BJ (cell line): ENCODE measurements at regions not wholly inside any gene's neighbourhood (a gene's known extent, or its start where the extent isn't known, plus 50 kb on each side); places are given as distances from the start of the nearest gene placed in this dataset.
A peak's percentile ranks its signal among the peaks of the same experiment; 100 is the strongest.
"Not testable (repeated sequence)": the region's sequence is repeated elsewhere in the genome, so short reads cannot be mapped to it uniquely, and the experiment has no call there.

Source experiments
- CTCF ChIA-PET: fragments of 350-600 bp; formaldehyde crosslinking; extraction: SDS; loops from one replicate; lab custom pipeline; 2021; ENCODE audit warnings: antibody characterized with exemption, inconsistent platforms; lab: Yijun Ruan, JAX
- POLR2A ChIA-PET: fragments of 300-600 bp; sonication (Branson Sonifier 250); formaldehyde crosslinking; extraction: SDS; loops from one replicate; lab custom pipeline; 2021; ENCODE audit warnings: antibody characterized with exemption; lab: Charles Lee
- DNase-seq: peaks from one replicate; pipeline ENCODE4 v3.0.0-alpha.2; 2011; ENCODE audit warnings: low read depth
- H3K27me3 ChIP-seq: 2 replicates; pipeline ENCODE4 v1.6.0; 2011; ENCODE audit warnings: low read length; ENCODE audit not compliant: control insufficient read depth, insufficient read depth
- H3K36me3 ChIP-seq: 2 replicates; pipeline ENCODE4 v1.5.1; 2011; ENCODE audit warnings: low read length; ENCODE audit not compliant: control insufficient read depth, insufficient read depth
- H3K4me3 ChIP-seq: 2 replicates; pipeline ENCODE4 v1.5.1; 2011; ENCODE audit warnings: low read depth, mild to moderate bottlenecking, control low read depth, low read length
- CTCF ChIP-seq: IDR thresholded peaks from 2 replicates; pipeline ENCODE4 v1.5.1; 2011; ENCODE audit warnings: low read depth, mild to moderate bottlenecking, control low read depth, inconsistent platforms, low read length, moderate library complexity; ENCODE audit not compliant: insufficient read depth

GRCh38 chr3:177624528-177625495, 427.5 kb upstream of the TBL1XR1 start:
- no peak for DNase-seq

GRCh38 chr3:177626045-177626444, 428.8 kb upstream of the TBL1XR1 start:
- H3K4me3 ChIP-seq = no peak overlapping the region
- TF ChIP-seq CTCF = no peak
- H3K36me3 ChIP-seq = no peaks in the 10 kb centered on the region
- DNase-seq = no peak
- CTCF ChIA-PET = no interaction called here
- no peaks in the 10 kb centered on the region for H3K27me3 ChIP-seq
- POLR2A ChIA-PET = no interaction called here

More at GRCh38 chr3:177624528-177625495, 427.5 kb upstream of the TBL1XR1 start:
- ChIA-PET CTCF (interaction anchor here (0.6 to 1.0 kb wide), 2 partner anchors 25 to 183 kb away, joined by 3 read pairs; no protein-coding TSS in a partner anchor), POLR2A (no interaction called here)
- no peak overlapping the region for H3K4me3 ChIP-seq
- no peaks in the 10 kb centered on the region for H3K27me3 ChIP-seq
- no peak for TF ChIP-seq CTCF
- H3K36me3 ChIP-seq = no peaks in the 10 kb centered on the region

- POLR2A ChIA-PET, H3K36me3 ChIP-seq, H3K27me3 ChIP-seq, H3K4me3 ChIP-seq, DNase-seq: not testable (repeated sequence)
- CTCF ChIA-PET = interaction anchor here (0.6 kb wide), 1 partner anchor 21 kb away, joined by 4 read pairs; no protein-coding TSS in a partner anchor
Observed at GRCh38 chr3:177628095-177628719, 430.9 kb upstream of the TBL1XR1 start.

- ChIA-PET POLR2A (no interaction called here), CTCF (no interaction called here)
- no peaks in the 10 kb centered on the region for H3K36me3 ChIP-seq
- DNase-seq = no peak
- no peaks in the 10 kb centered on the region for H3K27me3 ChIP-seq
- H3K4me3 ChIP-seq = no peak overlapping the region
- no peak for TF ChIP-seq CTCF
Observed at GRCh38 chr3:177629276-177629675, 432.0 kb upstream of the TBL1XR1 start.

GRCh38 chr3:177633671-177634207, 436.5 kb upstream of the TBL1XR1 start:
- Histone ChIP-seq H3K4me3 (no peak overlapping the region), H3K36me3 (no peaks in the 10 kb centered on the region), H3K27me3 (no peaks in the 10 kb centered on the region)
- ChIA-PET POLR2A (no interaction called here), CTCF (interaction anchor here (1.5 to 1.6 kb wide), 2 partner anchors 9 to 11 kb away, joined by 4 to 6 read pairs; no protein-coding TSS in a partner anchor)
- TF ChIP-seq CTCF = no peak
- peak; percentile 34 for DNase-seq

- CTCF ChIA-PET, H3K36me3 ChIP-seq, POLR2A ChIA-PET, H3K4me3 ChIP-seq, DNase-seq, H3K27me3 ChIP-seq: not testable (repeated sequence)
Observed at GRCh38 chr3:177635601-177636106, 438.4 kb upstream of the TBL1XR1 start.
